SJCRH30 (cell line): ENCODE measurements at regions not wholly inside any gene's neighbourhood (a gene's known extent, or its start where the extent isn't known, plus 50 kb on each side); places are given as distances from the start of the nearest gene placed in this dataset.

Source experiments
- DNase-seq, 2 experiments: peaks; one replicate each; pipeline ENCODE4 v3.0.0-alpha.2; 2015 to 2020
- H3K27ac ChIP-seq: fragments of 250-450 bp; sonication (Bioruptor Pico); 2 replicates; pipeline ENCODE4 v1.5.1; 2020; ENCODE audit warnings: mild to moderate bottlenecking, moderate library complexity
- H3K27me3 ChIP-seq: fragments of 250-450 bp; sonication (Bioruptor Pico); 2 replicates; pipeline ENCODE4 v1.5.1; 2020; ENCODE audit warnings: mild to moderate bottlenecking, moderate library complexity
- H3K36me3 ChIP-seq: fragments of 250-450 bp; sonication (Bioruptor Pico); 2 replicates; pipeline ENCODE4 v1.5.1; 2020; ENCODE audit warnings: mild to moderate bottlenecking, moderate library complexity
- H3K4me1 ChIP-seq: fragments of 250-450 bp; sonication (Bioruptor Pico); 2 replicates; pipeline ENCODE4 v1.5.1; 2020; ENCODE audit warnings: mild to moderate bottlenecking, moderate library complexity
- H3K4me3 ChIP-seq: fragments of 250-450 bp; sonication (Bioruptor Pico); 2 replicates; pipeline ENCODE4 v1.5.1; 2020; ENCODE audit warnings: mild to moderate bottlenecking, moderate library complexity
- H3K9me3 ChIP-seq: fragments of 250-450 bp; sonication (Bioruptor Pico); replicated peaks from 2 replicates; pipeline ENCODE4 v1.5.1; 2020; ENCODE audit warnings: mild to moderate bottlenecking, moderate library complexity

DNA sequence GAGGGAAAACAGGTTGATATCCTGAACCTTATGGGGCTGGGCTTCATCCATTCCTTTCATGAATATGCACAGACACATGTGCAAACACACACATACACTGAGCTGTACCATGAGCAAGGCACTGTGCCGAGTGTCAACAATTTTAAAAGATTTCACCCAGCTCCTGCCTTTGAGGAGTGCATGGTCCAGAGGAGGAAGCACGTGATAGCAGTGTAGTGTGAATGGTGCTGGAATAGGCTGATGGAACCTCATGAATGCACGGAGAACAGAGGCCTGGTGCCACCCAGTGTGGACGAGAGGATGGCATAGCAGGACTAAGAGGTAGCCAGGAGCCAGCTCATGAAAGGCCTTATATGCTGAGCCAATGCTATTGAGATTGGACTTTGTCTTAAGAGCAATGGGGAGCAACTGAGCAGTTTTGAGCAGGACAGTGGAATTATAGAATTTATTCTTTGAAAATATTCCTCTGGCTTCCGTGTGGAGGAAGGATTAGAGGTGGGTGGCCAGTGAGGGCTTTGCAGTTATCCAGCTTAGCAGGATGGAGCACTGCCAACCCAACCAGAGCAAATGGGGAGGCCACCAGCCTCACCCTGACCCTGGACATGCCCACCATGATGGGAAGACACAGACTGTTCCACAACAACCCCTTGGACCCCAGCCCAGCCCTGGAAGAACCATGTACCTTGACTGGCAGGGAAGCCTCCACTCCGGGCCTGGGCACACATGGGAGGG is 84.4 kb downstream of the UNC5CL start:
- Histone ChIP-seq H3K4me1 (peaks cover 57% of the 10 kb centered on the region), H3K36me3 (no peaks in the 10 kb centered on the region), H3K4me3 (no peak overlapping the region), H3K27me3 (no peaks in the 10 kb centered on the region), H3K9me3 (no peaks in the 10 kb centered on the region), H3K27ac (peak overlapping the region; percentile 37; the same call in 1 of the 2 replicates)
- DNase-seq = peak; percentile 27 to 43

DNA sequence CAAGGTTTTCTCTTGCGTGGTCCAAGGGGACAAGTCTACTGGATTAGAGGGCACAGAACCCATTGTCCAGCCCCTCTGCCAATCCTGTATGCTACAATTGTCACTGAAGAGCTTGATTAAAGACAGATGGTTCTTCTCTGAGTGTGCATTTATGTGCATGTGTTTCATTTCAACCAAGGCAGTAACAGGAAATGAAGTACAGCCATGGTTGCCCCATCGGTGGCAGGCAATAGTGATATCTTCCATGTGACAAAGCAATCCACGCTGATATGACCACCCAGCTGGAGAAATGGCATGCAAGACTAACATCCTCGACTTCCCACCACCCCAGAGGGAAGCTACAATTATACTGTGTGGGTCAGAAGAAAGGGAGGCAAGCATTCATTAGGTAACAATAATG is 85.5 kb downstream of the UNC5CL start:
- no peaks in the 10 kb centered on the region for H3K27me3 ChIP-seq
- DNase-seq = no peak
- no peaks in the 10 kb centered on the region for H3K36me3 ChIP-seq
- H3K9me3 ChIP-seq = no peaks in the 10 kb centered on the region
- H3K27ac ChIP-seq = no peak overlapping the region
- H3K4me3 ChIP-seq = no peak overlapping the region
- H3K4me1 ChIP-seq = peaks cover 57% of the 10 kb centered on the region

DNA sequence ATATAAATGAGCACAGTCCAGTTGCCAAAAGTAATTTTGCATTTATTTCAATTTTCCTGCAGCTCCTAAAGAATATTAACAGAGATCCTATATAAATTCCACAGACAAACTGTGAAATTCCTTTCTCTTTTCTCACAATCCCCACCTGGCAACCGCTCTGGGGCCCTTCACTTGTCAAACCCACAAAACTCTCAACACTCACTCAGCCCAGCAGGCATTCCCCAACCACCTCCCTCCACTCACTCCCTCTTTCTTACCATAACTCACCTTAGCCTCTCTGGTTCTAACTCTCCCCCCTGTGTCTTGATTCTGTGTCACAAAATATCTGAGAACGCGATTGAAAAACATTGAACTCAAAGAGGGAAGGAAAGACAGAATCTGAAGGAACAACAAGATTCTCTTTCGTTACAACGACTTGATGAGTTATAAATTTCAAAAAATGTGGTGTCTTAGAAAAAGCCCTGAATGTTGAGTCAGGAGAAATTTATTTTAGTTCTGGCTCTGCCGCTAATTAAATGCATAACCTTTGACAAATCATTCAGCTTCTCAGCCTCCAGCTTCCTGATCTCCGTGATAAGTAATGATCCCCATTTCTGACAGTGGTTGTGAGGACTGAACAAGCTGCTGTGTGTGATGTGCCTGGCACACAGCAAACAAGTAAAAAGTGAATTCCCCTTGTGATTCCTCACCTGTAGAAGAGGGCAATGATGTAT is 87.9 kb downstream of the UNC5CL start:
- peak; percentile 34 to 39 for DNase-seq

DNA sequence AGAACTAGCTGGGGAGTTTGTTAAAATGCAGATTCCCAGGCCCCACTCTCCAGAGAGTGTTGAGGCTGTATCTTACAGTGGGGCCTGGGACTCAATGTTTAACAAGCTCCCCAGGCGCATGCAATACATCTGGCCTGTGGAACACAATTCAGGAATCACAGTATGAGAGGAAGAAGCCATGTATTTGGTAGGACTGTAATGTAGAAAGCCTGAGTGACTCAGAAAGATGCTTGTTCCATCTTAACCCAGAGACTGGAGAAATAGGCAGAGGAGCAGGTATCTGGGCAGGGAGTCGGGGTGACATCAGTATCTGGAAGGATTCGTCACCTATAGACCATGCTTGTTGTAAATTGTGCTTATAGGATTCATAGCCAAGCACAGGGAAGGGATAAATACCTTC is 90.5 kb downstream of the UNC5CL start:
- Histone ChIP-seq H3K4me3 (no peak overlapping the region), H3K27ac (no peak overlapping the region), H3K27me3 (no peaks in the 10 kb centered on the region), H3K9me3 (no peaks in the 10 kb centered on the region), H3K36me3 (no peaks in the 10 kb centered on the region), H3K4me1 (peaks cover 35% of the 10 kb centered on the region)
- DNase-seq = no peak

More for the DNA sequence above, 87.9 kb downstream of the UNC5CL start:
- no peaks in the 10 kb centered on the region for H3K27me3 ChIP-seq
- peaks cover 54% of the 10 kb centered on the region for H3K4me1 ChIP-seq
- H3K36me3 ChIP-seq = no peaks in the 10 kb centered on the region
- H3K4me3 ChIP-seq = no peak overlapping the region
- no peaks in the 10 kb centered on the region for H3K9me3 ChIP-seq
- no peak overlapping the region for H3K27ac ChIP-seq

DNA sequence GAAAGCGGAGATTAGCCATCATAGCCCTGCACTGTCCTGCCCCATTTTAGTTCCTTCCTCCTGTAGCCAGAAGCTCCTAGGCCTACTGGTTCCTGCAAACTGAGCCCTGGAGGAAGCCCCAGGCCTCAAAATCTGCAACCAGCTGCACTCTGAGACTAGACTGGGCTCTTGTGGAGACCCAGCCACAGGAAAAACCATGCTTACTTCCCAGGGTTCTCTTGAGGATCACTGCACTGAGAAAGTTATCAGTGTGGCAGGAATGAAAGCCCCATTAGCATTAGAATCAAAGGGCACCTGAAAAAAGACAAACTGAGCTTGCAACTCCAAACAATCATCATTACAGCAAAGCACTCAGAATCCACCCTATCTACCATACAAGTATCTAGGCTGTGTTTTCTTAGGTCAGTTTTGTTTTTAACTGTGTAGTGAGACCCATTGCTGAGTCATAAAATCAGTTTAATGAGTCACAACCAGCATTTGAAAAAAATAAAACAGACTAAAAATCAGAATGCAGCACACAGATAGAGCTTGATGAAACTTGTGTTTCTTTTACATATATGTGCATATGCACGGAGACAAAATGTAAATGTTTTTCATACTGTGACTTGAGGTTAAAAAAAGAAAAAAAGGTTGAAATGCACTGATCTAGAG is 91.0 kb downstream of the UNC5CL start:
- Histone ChIP-seq H3K4me1 (peaks cover 35% of the 10 kb centered on the region), H3K27me3 (no peaks in the 10 kb centered on the region), H3K9me3 (no peaks in the 10 kb centered on the region), H3K27ac (no peak overlapping the region), H3K4me3 (no peak overlapping the region), H3K36me3 (no peaks in the 10 kb centered on the region)
- no peak for DNase-seq

DNA sequence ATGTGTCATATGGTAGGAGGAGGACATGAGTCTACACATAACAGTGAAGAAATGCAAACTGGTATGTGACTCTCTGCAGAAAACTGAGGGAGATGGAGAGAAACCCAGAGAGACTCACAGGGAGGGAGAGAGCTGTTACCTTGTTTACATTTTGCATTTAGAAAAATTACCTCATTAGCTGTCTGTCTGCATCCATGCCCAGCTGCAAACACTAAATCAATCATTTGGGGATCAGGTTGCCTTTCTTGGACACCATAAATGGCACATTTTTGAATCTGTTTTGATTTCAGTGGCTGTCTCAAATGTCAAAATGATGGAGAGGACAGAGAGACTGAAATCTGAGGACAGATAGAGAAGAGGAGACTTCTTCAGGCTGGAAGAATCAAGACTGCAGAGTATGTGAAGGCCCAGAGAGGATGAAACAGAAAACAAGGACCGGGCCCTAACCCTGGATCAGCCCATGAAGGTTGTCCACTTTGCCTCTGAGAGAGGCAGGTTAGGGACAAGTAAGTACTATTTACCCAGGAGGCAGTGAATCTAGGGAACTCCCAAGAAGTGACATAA is 92.2 kb downstream of the UNC5CL start:
- DNase-seq = no peak
- Histone ChIP-seq H3K36me3 (no peaks in the 10 kb centered on the region), H3K27ac (no peak overlapping the region), H3K4me1 (peaks cover 30% of the 10 kb centered on the region), H3K9me3 (peaks cover 5% of the 10 kb centered on the region; the same call in 1 of the 2 replicates), H3K4me3 (no peak overlapping the region), H3K27me3 (no peaks in the 10 kb centered on the region)

DNA sequence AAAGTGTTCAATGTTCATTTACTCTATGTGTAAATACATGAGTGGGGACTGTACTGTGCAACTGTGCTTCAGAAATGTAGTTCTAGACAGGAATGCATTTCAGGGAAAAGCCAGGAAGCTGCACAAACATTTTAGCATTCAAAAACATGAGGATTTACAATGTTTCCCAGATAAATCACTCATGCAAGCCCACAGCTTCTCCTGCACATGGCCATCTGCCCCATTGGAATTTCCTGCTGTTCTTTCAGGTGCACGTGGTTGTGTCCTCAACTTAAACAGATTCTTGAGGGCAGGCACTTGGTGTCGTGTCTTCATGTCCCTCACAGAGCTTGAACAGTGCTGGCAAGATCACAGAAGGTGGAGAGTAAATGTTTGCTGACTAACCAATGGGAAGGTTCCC is 101.5 kb downstream of the UNC5CL start:
- H3K36me3 ChIP-seq = no peaks in the 10 kb centered on the region
- peak overlapping the region; percentile 84 for H3K27ac ChIP-seq
- DNase-seq = peak in 1 of 2 experiments; percentile 42

DNA sequence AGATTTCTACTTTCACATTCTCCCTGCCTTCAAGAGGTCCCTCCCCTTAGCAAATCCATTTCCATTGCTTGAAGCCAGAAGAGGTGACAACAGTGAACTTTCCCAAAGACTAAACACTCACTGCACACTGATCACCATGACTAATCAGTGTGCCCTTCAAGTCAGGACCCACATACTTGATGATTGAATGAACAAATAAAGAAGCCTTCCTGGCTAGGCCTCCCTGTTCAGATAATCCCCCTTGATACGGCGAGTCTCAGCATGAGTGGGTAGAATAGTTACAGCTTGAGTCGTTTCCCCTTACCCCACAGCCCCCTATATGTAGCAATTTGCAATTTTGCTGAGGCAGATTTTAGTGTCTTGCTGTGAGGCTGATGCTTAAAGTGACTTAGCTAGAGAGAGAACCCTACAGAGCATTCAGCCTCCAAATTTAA is 102.2 kb downstream of the UNC5CL start:
- no peak overlapping the region for H3K4me3 ChIP-seq
- H3K27me3 ChIP-seq = no peaks in the 10 kb centered on the region
- H3K4me1 ChIP-seq = peaks cover 37% of the 10 kb centered on the region
- DNase-seq = peak; percentile 85 to 94
- no peaks in the 10 kb centered on the region for H3K36me3 ChIP-seq
- no peaks in the 10 kb centered on the region; the same call in 1 of the 2 replicates for H3K9me3 ChIP-seq
- H3K27ac ChIP-seq = peak overlapping the region; percentile 84

More for the DNA sequence above, 101.5 kb downstream of the UNC5CL start:
- Histone ChIP-seq H3K9me3 (peaks cover under 1% of the 10 kb centered on the region; the same call in 1 of the 2 replicates), H3K4me3 (no peak overlapping the region), H3K27me3 (no peaks in the 10 kb centered on the region), H3K4me1 (peaks cover 35% of the 10 kb centered on the region)

DNA sequence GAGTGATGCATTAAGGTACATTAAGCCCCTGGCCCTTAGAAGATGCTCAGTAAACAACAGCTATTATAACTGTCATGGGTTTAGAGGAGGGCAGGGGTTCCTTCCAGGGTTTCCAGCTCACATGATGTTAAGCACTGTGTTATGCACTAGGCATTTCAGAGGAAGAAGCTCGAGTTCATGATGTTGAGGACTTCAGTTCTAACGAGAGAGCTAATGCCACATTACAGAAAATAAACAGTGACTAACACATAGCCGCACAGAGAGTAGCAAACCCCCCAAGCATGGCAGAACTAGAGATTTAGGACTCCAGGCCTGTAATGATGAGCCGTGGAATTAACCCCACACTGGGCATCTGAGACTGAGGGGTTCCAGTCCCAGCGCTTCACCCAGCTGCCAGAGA is 105.2 kb downstream of the UNC5CL start:
- Histone ChIP-seq H3K9me3 (no peaks in the 10 kb centered on the region), H3K4me1 (peaks cover 61% of the 10 kb centered on the region), H3K27me3 (no peaks in the 10 kb centered on the region), H3K36me3 (no peaks in the 10 kb centered on the region), H3K27ac (no peak overlapping the region), H3K4me3 (no peak overlapping the region)
- no peak for DNase-seq

DNA sequence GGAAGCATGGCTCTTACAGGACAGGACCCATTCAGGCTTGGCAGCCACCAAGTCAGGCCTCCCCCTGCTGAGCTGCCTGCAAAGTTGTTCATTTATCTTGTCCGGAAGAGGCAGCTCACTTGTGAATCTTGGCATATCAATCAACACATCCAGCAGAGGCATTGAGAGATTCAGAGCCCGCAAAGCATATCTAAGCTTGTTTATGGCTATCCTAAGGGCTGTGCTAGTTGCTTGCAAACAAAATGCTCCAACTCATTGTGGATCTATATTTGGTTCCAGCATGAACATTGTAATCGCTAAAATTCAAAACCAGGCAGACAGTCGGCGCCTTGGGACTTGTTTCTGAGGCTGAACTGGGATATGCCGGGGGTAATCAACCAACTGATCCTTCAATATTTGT is 106.1 kb downstream of the UNC5CL start:
- Histone ChIP-seq H3K36me3 (no peaks in the 10 kb centered on the region), H3K9me3 (no peaks in the 10 kb centered on the region), H3K27ac (no peak overlapping the region), H3K4me3 (no peak overlapping the region), H3K4me1 (peaks cover 57% of the 10 kb centered on the region), H3K27me3 (no peaks in the 10 kb centered on the region)
- DNase-seq = no peak

DNA sequence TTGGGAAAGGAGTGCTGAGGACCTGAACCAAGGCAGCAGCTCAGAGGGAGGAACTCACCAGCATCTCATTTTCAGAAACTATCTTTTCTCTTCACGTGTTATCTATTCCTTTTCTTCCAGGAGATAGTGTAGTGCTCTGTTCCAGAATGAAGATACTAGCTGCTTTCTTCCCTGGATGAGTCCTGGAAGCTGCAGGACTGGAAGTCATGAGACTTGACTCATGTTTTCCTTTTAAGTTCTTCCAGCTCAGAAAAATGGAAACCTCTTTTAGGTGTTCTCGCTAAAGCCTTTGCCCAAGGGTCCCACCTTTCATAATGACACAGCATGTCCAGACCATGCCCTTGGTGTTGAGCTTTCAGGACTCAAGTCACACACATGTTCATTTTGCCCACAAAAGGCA is 106.7 kb downstream of the UNC5CL start:
- Histone ChIP-seq H3K4me1 (peaks cover 51% of the 10 kb centered on the region), H3K27ac (no peak overlapping the region), H3K4me3 (no peak overlapping the region), H3K9me3 (no peaks in the 10 kb centered on the region), H3K36me3 (no peaks in the 10 kb centered on the region), H3K27me3 (no peaks in the 10 kb centered on the region)
- DNase-seq = no peak

DNA sequence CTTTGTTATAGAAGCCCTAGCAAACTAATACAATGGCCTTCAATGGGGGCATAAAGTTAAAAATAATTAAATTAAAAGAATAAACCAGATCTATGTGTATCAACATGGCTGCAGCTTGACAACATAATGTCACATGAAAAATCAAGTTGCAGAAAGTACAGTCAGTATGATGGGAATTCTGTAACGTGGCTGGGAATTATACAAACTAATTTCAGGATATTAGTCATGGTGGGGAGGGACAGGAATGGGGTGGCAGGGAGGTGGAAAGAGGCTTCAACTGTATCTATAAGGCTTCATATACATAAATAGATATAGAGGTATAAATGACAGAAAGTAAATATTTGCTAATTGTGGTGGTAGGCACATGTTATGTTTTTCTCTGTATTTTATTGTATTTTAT is 107.1 kb downstream of the UNC5CL start:
- no peak for DNase-seq
- Histone ChIP-seq H3K4me3 (no peak overlapping the region), H3K36me3 (no peaks in the 10 kb centered on the region), H3K27me3 (no peaks in the 10 kb centered on the region), H3K4me1 (peaks cover 47% of the 10 kb centered on the region), H3K9me3 (no peaks in the 10 kb centered on the region), H3K27ac (peak overlapping the region; percentile 20; the same call in 1 of the 2 replicates)

DNA sequence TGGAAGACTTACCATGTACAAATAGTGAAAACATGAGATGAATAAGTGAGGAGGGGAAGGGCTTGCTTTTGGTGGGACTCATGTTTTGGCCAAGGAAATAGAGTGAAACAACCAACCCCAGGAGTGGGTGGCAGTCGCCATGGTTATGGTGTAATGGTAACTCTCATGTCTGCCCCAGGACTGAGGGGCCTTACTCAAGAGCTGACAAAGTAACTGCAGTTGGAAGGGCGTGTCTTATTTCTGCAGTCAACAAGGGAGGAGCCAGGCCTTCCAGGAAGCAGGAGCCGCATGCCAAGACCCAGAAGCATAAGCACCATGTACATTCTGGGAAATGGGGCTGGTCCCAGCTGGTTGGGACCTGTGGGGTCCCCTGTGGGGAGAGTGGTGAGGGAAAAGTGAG is 108.5 kb downstream of the UNC5CL start:
- Histone ChIP-seq H3K27me3 (no peaks in the 10 kb centered on the region), H3K36me3 (no peaks in the 10 kb centered on the region), H3K9me3 (no peaks in the 10 kb centered on the region), H3K4me3 (no peak overlapping the region), H3K4me1 (peaks cover 36% of the 10 kb centered on the region), H3K27ac (peak overlapping the region; percentile 81)
- peak; percentile 68 to 77 for DNase-seq

DNA sequence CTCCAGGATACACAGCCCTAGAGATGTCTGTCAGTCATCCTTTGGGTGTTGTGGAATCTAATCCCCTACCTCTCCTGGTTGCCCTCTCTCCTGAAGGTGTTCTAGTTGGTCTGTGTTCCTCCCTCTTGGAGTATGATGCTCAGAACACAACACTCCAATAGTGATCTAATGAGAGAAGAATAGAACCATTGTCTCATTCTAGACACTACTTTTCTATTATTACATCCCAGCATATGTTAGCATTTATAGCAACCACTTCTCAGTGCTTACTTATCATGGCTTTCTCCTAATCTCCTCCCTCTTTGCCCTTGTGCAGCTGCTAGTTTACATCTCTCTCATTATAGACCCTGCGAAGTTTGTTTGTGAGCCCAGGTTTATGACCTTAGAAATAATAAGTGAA is 109.0 kb downstream of the UNC5CL start:
- H3K27me3 ChIP-seq = no peaks in the 10 kb centered on the region
- peaks cover 36% of the 10 kb centered on the region for H3K4me1 ChIP-seq
- DNase-seq = peak; percentile 40 to 78
- no peaks in the 10 kb centered on the region for H3K9me3 ChIP-seq
- no peaks in the 10 kb centered on the region for H3K36me3 ChIP-seq
- H3K27ac ChIP-seq = peak overlapping the region; percentile 81
- no peak overlapping the region for H3K4me3 ChIP-seq

DNA sequence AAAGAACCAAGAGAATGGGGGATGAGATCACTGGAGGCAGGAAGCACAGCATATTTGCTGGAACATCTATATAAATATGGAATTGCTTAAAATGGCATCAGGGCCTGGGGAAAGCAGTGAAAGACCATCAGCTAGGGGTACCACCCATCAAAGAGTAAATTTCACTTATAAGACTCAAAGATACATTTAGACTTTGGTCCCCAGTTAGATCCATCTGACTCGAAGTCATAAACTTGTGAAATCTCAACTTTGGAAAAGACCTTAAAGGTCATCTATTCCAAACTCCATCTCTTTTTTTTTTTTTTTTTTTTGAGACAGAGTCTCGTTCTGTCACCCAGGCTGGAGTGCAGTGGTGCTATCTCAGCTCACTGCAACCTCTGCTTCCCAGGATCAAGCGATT is 109.8 kb downstream of the UNC5CL start:
- H3K36me3 ChIP-seq = no peaks in the 10 kb centered on the region
- H3K4me3 ChIP-seq = no peak overlapping the region
- no peaks in the 10 kb centered on the region for H3K27me3 ChIP-seq
- no peak overlapping the region for H3K27ac ChIP-seq
- no peaks in the 10 kb centered on the region for H3K9me3 ChIP-seq
- no peak for DNase-seq
- peaks cover 44% of the 10 kb centered on the region for H3K4me1 ChIP-seq
